ENCODE measurements at regions not wholly inside any gene's neighbourhood (a gene's known extent, or its start where the extent isn't known, plus 50 kb on each side); places are given as distances from the start of the nearest gene placed in this dataset.

DNA sequence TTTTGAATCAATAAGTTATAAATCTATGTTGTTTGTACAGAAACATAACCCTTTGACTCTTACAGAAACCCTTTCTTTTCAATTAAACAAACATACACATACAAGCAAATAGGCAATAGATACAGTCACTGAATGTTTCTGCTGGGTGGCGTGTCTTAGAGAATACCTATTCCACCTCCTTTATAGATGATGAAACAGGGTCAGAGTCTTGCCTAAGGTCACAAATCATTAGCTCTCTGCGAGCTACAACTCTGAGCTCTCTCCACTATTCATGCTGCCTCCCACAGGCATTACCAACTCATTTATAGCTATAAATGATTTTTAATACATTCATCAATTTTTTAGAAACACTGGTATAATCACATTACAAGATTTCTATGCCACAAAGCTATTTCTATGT, 152.6 kb downstream of the RSL24D1 start:
- TF ChIP-seq, protein P1, sequence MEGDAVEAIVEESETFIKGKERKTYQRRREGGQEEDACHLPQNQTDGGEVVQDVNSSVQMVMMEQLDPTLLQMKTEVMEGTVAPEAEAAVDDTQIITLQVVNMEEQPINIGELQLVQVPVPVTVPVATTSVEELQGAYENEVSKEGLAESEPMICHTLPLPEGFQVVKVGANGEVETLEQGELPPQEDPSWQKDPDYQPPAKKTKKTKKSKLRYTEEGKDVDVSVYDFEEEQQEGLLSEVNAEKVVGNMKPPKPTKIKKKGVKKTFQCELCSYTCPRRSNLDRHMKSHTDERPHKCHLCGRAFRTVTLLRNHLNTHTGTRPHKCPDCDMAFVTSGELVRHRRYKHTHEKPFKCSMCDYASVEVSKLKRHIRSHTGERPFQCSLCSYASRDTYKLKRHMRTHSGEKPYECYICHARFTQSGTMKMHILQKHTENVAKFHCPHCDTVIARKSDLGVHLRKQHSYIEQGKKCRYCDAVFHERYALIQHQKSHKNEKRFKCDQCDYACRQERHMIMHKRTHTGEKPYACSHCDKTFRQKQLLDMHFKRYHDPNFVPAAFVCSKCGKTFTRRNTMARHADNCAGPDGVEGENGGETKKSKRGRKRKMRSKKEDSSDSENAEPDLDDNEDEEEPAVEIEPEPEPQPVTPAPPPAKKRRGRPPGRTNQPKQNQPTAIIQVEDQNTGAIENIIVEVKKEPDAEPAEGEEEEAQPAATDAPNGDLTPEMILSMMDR (IDR thresholded peaks at IDR 0.05; ENCODE audit: insufficient read depth, low read depth, low read length), result no peak
- TF ChIP-seq EZH2 (IDR thresholded peaks at IDR 0.05; ENCODE audit: insufficient read depth, low read length), result no peak
